ENCODE measurements at regions not wholly inside any gene's neighbourhood (a gene's known extent, or its start where the extent isn't known, plus 50 kb on each side); places are given as distances from the start of the nearest gene placed in this dataset.
A peak's percentile ranks its signal among the peaks of the same experiment; 100 is the strongest.

DNA sequence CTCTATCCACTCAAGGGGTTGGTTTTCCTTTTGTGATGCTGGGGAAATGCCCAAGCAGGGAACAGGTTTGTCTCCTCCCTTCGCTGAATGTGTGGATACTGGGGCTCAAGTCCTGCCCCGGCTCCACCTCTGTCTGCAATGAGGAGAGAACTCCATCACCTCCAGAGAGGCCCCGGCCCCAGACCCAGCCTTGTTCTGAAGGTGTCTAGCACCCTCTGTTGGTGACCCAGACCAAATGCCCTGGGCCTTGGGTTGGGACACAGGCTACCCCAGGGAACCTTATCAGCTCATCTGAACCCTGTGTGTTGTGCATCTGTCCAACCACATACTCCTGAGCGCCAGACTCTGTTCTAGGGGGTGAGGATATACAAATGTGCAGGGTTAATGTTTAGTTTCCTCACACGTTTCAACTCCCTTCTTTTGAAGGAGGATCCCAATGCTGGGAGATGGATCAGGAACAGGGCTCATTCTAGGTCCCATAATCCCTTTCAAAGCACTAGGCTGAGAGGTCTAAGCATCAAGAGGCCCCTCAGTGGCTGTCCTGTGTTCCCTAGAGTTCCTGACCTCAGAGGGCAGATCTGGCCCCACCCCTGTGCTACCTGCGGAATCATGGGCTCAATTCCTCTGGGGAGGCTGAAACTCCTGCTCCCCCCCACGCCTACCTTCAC lies 112.5 kb upstream of the SLC7A1 start:
- TF ChIP-seq, protein P1, sequence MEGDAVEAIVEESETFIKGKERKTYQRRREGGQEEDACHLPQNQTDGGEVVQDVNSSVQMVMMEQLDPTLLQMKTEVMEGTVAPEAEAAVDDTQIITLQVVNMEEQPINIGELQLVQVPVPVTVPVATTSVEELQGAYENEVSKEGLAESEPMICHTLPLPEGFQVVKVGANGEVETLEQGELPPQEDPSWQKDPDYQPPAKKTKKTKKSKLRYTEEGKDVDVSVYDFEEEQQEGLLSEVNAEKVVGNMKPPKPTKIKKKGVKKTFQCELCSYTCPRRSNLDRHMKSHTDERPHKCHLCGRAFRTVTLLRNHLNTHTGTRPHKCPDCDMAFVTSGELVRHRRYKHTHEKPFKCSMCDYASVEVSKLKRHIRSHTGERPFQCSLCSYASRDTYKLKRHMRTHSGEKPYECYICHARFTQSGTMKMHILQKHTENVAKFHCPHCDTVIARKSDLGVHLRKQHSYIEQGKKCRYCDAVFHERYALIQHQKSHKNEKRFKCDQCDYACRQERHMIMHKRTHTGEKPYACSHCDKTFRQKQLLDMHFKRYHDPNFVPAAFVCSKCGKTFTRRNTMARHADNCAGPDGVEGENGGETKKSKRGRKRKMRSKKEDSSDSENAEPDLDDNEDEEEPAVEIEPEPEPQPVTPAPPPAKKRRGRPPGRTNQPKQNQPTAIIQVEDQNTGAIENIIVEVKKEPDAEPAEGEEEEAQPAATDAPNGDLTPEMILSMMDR (conservative IDR thresholded peaks at IDR 0.05 in 1 of 2, IDR thresholded peaks at IDR 0.05 in 1 of 2; ENCODE audit: low read depth in 1 of 2, low read length in 2 of 2) = peak; percentile 65 to 72
- no peak for TF ChIP-seq EZH2 (IDR thresholded peaks at IDR 0.05; ENCODE audit: low read length, missing control alignments)
